Thyroid gland (tissue), 4 donors: ENCODE measurements at regions not wholly inside any gene's neighbourhood (a gene's known extent, or its start where the extent isn't known, plus 50 kb on each side); places are given as distances from the start of the nearest gene placed in this dataset.

Experiments used
- CTCF ChIP-seq, 6 experiments: fragments of 200-600 bp in 3 of 6; fragments of 450-650 bp in 3 of 6; sonication (generic) in 3 of 6; IDR thresholded peaks; one replicate each; pipeline ENCODE4 v1.5.1; 2016 to 2019; ENCODE audit warnings: antibody characterized with exemption in 6 of 6, mild to moderate bottlenecking in 2 of 6, inconsistent platforms in 1 of 6, moderate library complexity in 1 of 6
- POLR2A ChIP-seq, 2 donors: fragments of 450-650 bp; IDR thresholded peaks; one replicate each; pipeline ENCODE4 v1.6.1; 2017; ENCODE audit warnings: antibody characterized with exemption in 2 of 2, mild to moderate bottlenecking in 2 of 2, moderate library complexity in 1 of 2

- TF ChIP-seq CTCF (IDR thresholded peaks at IDR 0.05) (no peak), POLR2A (IDR thresholded peaks at IDR 0.05) (no peak)
These were observed 616.5 kb downstream of the BRD1 start for GRCh38 chr22:49211176-49211575.
